ENCODE measurements at regions not wholly inside any gene's neighbourhood (a gene's known extent, or its start where the extent isn't known, plus 50 kb on each side); places are given as distances from the start of the nearest gene placed in this dataset.

GRCh38 chr10:64261676-64262075 is 740.5 kb downstream of the REEP3 start:
- Histone ChIP-seq H3K27ac (ENCODE audit: low read depth in 2 of 2, low read length in 1 of 2) (no peak overlapping the region), H3K36me3 (ENCODE audit: control insufficient read depth in 2 of 2, insufficient read depth in 2 of 2, low read length in 1 of 2) (no peaks in the 10 kb centered on the region), H3K4me1 (ENCODE audit: control insufficient read depth in 2 of 2, insufficient read depth in 2 of 2, low read length in 1 of 2) (no peaks in the 10 kb centered on the region), H3K9me3 (ENCODE audit: control insufficient read depth in 2 of 2, insufficient read depth in 1 of 2, low read depth in 1 of 2, low read length in 1 of 2) (no peaks in the 10 kb centered on the region), H3K27me3 (ENCODE audit: control insufficient read depth in 1 of 2, insufficient read depth in 2 of 2, low read length in 2 of 2) (no peaks in the 10 kb centered on the region), H3K4me3 (ENCODE audit: low read depth in 1 of 2, low read length in 2 of 2) (no peak overlapping the region)
- WGBS, 2 donors = 91 to 100% methylated on average over 1 of the region's 1 CpG

- Histone ChIP-seq H3K27me3 (ENCODE audit: control insufficient read depth in 1 of 2, insufficient read depth in 2 of 2, low read length in 2 of 2) (no peaks in the 10 kb centered on the region), H3K4me1 (ENCODE audit: control insufficient read depth in 2 of 2, insufficient read depth in 2 of 2, low read length in 1 of 2) (no peaks in the 10 kb centered on the region), H3K9me3 (ENCODE audit: control insufficient read depth in 2 of 2, insufficient read depth in 1 of 2, low read depth in 1 of 2, low read length in 1 of 2) (no peaks in the 10 kb centered on the region), H3K4me3 (ENCODE audit: low read depth in 1 of 2, low read length in 2 of 2) (no peak overlapping the region), H3K36me3 (ENCODE audit: control insufficient read depth in 2 of 2, insufficient read depth in 2 of 2, low read length in 1 of 2) (no peaks in the 10 kb centered on the region), H3K27ac (ENCODE audit: low read depth in 2 of 2, low read length in 1 of 2) (no peak overlapping the region)
- 90 to 92% methylated on average over 1 of the region's 1 CpG for WGBS, 2 donors
These were observed 744.8 kb downstream of the REEP3 start for GRCh38 chr10:64265961-64266360.

GRCh38 chr10:64271508-64271907 is 750.3 kb downstream of the REEP3 start:
- no peaks in the 10 kb centered on the region for H3K36me3 ChIP-seq (ENCODE audit: control insufficient read depth in 2 of 2, insufficient read depth in 2 of 2, low read length in 1 of 2)
- no peak overlapping the region for H3K4me3 ChIP-seq (ENCODE audit: low read depth in 1 of 2, low read length in 2 of 2)
- H3K27ac ChIP-seq (ENCODE audit: low read depth in 2 of 2, low read length in 1 of 2) = no peak overlapping the region
- WGBS, 2 donors = 74 to 79% methylated on average over 3 of the region's 3 CpGs
- H3K4me1 ChIP-seq (ENCODE audit: control insufficient read depth in 2 of 2, insufficient read depth in 2 of 2, low read length in 1 of 2) = no peaks in the 10 kb centered on the region
- no peaks in the 10 kb centered on the region for H3K9me3 ChIP-seq (ENCODE audit: control insufficient read depth in 2 of 2, insufficient read depth in 1 of 2, low read depth in 1 of 2, low read length in 1 of 2)
- H3K27me3 ChIP-seq (ENCODE audit: control insufficient read depth in 1 of 2, insufficient read depth in 2 of 2, low read length in 2 of 2) = no peaks in the 10 kb centered on the region

GRCh38 chr10:64271983-64272382 is 750.8 kb downstream of the REEP3 start:
- Histone ChIP-seq H3K4me3 (ENCODE audit: low read depth in 1 of 2, low read length in 2 of 2) (no peak overlapping the region), H3K27me3 (ENCODE audit: control insufficient read depth in 1 of 2, insufficient read depth in 2 of 2, low read length in 2 of 2) (no peaks in the 10 kb centered on the region), H3K9me3 (ENCODE audit: control insufficient read depth in 2 of 2, insufficient read depth in 1 of 2, low read depth in 1 of 2, low read length in 1 of 2) (no peaks in the 10 kb centered on the region), H3K27ac (ENCODE audit: low read depth in 2 of 2, low read length in 1 of 2) (no peak overlapping the region), H3K4me1 (ENCODE audit: control insufficient read depth in 2 of 2, insufficient read depth in 2 of 2, low read length in 1 of 2) (no peaks in the 10 kb centered on the region), H3K36me3 (ENCODE audit: control insufficient read depth in 2 of 2, insufficient read depth in 2 of 2, low read length in 1 of 2) (no peaks in the 10 kb centered on the region)
- 46 to 56% methylated on average over 3 of the region's 3 CpGs for WGBS, 2 donors

- no peak overlapping the region for H3K27ac ChIP-seq (ENCODE audit: low read depth in 2 of 2, low read length in 1 of 2)
- no peaks in the 10 kb centered on the region for H3K9me3 ChIP-seq (ENCODE audit: control insufficient read depth in 2 of 2, insufficient read depth in 1 of 2, low read depth in 1 of 2, low read length in 1 of 2)
- H3K36me3 ChIP-seq (ENCODE audit: control insufficient read depth in 2 of 2, insufficient read depth in 2 of 2, low read length in 1 of 2) = no peaks in the 10 kb centered on the region
- no peaks in the 10 kb centered on the region for H3K4me1 ChIP-seq (ENCODE audit: control insufficient read depth in 2 of 2, insufficient read depth in 2 of 2, low read length in 1 of 2)
- no peaks in the 10 kb centered on the region for H3K27me3 ChIP-seq (ENCODE audit: control insufficient read depth in 1 of 2, insufficient read depth in 2 of 2, low read length in 2 of 2)
- H3K4me3 ChIP-seq (ENCODE audit: low read depth in 1 of 2, low read length in 2 of 2) = no peak overlapping the region
These were observed 753.8 kb downstream of the REEP3 start for GRCh38 chr10:64275001-64275400.

GRCh38 chr10:64275774-64276173 is 754.6 kb downstream of the REEP3 start:
- Histone ChIP-seq H3K9me3 (ENCODE audit: control insufficient read depth in 2 of 2, insufficient read depth in 1 of 2, low read depth in 1 of 2, low read length in 1 of 2) (no peaks in the 10 kb centered on the region), H3K27me3 (ENCODE audit: control insufficient read depth in 1 of 2, insufficient read depth in 2 of 2, low read length in 2 of 2) (no peaks in the 10 kb centered on the region), H3K4me1 (ENCODE audit: control insufficient read depth in 2 of 2, insufficient read depth in 2 of 2, low read length in 1 of 2) (no peaks in the 10 kb centered on the region), H3K36me3 (ENCODE audit: control insufficient read depth in 2 of 2, insufficient read depth in 2 of 2, low read length in 1 of 2) (no peaks in the 10 kb centered on the region), H3K4me3 (ENCODE audit: low read depth in 1 of 2, low read length in 2 of 2) (no peak overlapping the region), H3K27ac (ENCODE audit: low read depth in 2 of 2, low read length in 1 of 2) (no peak overlapping the region)
- 51 to 62% methylated on average over 2 of the region's 2 CpGs for WGBS, 2 donors

GRCh38 chr10:64277536-64277935 is 756.3 kb downstream of the REEP3 start:
- no peaks in the 10 kb centered on the region for H3K27me3 ChIP-seq (ENCODE audit: control insufficient read depth in 1 of 2, insufficient read depth in 2 of 2, low read length in 2 of 2)
- 59 to 68% methylated on average over 3 of the region's 3 CpGs for WGBS, 2 donors
- no peak overlapping the region for H3K27ac ChIP-seq (ENCODE audit: low read depth in 2 of 2, low read length in 1 of 2)
- H3K4me3 ChIP-seq (ENCODE audit: low read depth in 1 of 2, low read length in 2 of 2) = no peak overlapping the region
- H3K36me3 ChIP-seq (ENCODE audit: control insufficient read depth in 2 of 2, insufficient read depth in 2 of 2, low read length in 1 of 2) = no peaks in the 10 kb centered on the region
- no peaks in the 10 kb centered on the region for H3K4me1 ChIP-seq (ENCODE audit: control insufficient read depth in 2 of 2, insufficient read depth in 2 of 2, low read length in 1 of 2)
- H3K9me3 ChIP-seq (ENCODE audit: control insufficient read depth in 2 of 2, insufficient read depth in 1 of 2, low read depth in 1 of 2, low read length in 1 of 2) = no peaks in the 10 kb centered on the region

GRCh38 chr10:64283621-64284020 is 762.4 kb downstream of the REEP3 start:
- H3K9me3 ChIP-seq (ENCODE audit: control insufficient read depth in 2 of 2, insufficient read depth in 1 of 2, low read depth in 1 of 2, low read length in 1 of 2) = peaks cover 2% of the 10 kb centered on the region in 2 donors
- H3K27me3 ChIP-seq (ENCODE audit: control insufficient read depth in 1 of 2, insufficient read depth in 2 of 2, low read length in 2 of 2) = no peaks in the 10 kb centered on the region
- 79 to 80% methylated on average over 3 of the region's 3 CpGs for WGBS, 2 donors

GRCh38 chr10:64286533-64286932 is 765.3 kb downstream of the REEP3 start:
- no peaks in the 10 kb centered on the region for H3K36me3 ChIP-seq (ENCODE audit: control insufficient read depth in 2 of 2, insufficient read depth in 2 of 2, low read length in 1 of 2)
- H3K27me3 ChIP-seq (ENCODE audit: control insufficient read depth in 1 of 2, insufficient read depth in 2 of 2, low read length in 2 of 2) = no peaks in the 10 kb centered on the region
- peaks cover 2% of the 10 kb centered on the region in 2 donors for H3K9me3 ChIP-seq (ENCODE audit: control insufficient read depth in 2 of 2, insufficient read depth in 1 of 2, low read depth in 1 of 2, low read length in 1 of 2)
- H3K4me1 ChIP-seq (ENCODE audit: control insufficient read depth in 2 of 2, insufficient read depth in 2 of 2, low read length in 1 of 2) = no peaks in the 10 kb centered on the region
- WGBS, 2 donors = 64 to 76% methylated on average over 2 of the region's 2 CpGs
- no peak overlapping the region for H3K27ac ChIP-seq (ENCODE audit: low read depth in 2 of 2, low read length in 1 of 2)
- H3K4me3 ChIP-seq (ENCODE audit: low read depth in 1 of 2, low read length in 2 of 2) = no peak overlapping the region

More at GRCh38 chr10:64283621-64284020, 762.4 kb downstream of the REEP3 start:
- no peak overlapping the region for H3K27ac ChIP-seq (ENCODE audit: low read depth in 2 of 2, low read length in 1 of 2)
- H3K4me3 ChIP-seq (ENCODE audit: low read depth in 1 of 2, low read length in 2 of 2) = no peak overlapping the region
- H3K36me3 ChIP-seq (ENCODE audit: control insufficient read depth in 2 of 2, insufficient read depth in 2 of 2, low read length in 1 of 2) = no peaks in the 10 kb centered on the region
- H3K4me1 ChIP-seq (ENCODE audit: control insufficient read depth in 2 of 2, insufficient read depth in 2 of 2, low read length in 1 of 2) = no peaks in the 10 kb centered on the region

GRCh38 chr10:64288404-64288803 is 767.2 kb downstream of the REEP3 start:
- Histone ChIP-seq H3K4me3 (ENCODE audit: low read depth in 1 of 2, low read length in 2 of 2) (no peak overlapping the region), H3K4me1 (ENCODE audit: control insufficient read depth in 2 of 2, insufficient read depth in 2 of 2, low read length in 1 of 2) (no peaks in the 10 kb centered on the region)
- 71 to 79% methylated on average over 1 of the region's 1 CpG for WGBS, 2 donors

More at GRCh38 chr10:64288404-64288803, 767.2 kb downstream of the REEP3 start:
- peaks cover 2% of the 10 kb centered on the region in 2 donors for H3K9me3 ChIP-seq (ENCODE audit: control insufficient read depth in 2 of 2, insufficient read depth in 1 of 2, low read depth in 1 of 2, low read length in 1 of 2)
- H3K27me3 ChIP-seq (ENCODE audit: control insufficient read depth in 1 of 2, insufficient read depth in 2 of 2, low read length in 2 of 2) = no peaks in the 10 kb centered on the region
- H3K36me3 ChIP-seq (ENCODE audit: control insufficient read depth in 2 of 2, insufficient read depth in 2 of 2, low read length in 1 of 2) = no peaks in the 10 kb centered on the region
- no peak overlapping the region for H3K27ac ChIP-seq (ENCODE audit: low read depth in 2 of 2, low read length in 1 of 2)

Data from esophagus (tissue), 2 donors.